GM12872 (cell line): ENCODE measurements at regions not wholly inside any gene's neighbourhood (a gene's known extent, or its start where the extent isn't known, plus 50 kb on each side); places are given as distances from the start of the nearest gene placed in this dataset.

ENCODE experiments used
- TF ChIP-seq, protein P1 (sequence below): IDR thresholded peaks from 3 replicates; pipeline ENCODE4 v1.5.1; 2011; ENCODE audit warnings: low read depth, mild to moderate bottlenecking, low read length, moderate library complexity; ENCODE audit not compliant: insufficient read depth

DNA sequence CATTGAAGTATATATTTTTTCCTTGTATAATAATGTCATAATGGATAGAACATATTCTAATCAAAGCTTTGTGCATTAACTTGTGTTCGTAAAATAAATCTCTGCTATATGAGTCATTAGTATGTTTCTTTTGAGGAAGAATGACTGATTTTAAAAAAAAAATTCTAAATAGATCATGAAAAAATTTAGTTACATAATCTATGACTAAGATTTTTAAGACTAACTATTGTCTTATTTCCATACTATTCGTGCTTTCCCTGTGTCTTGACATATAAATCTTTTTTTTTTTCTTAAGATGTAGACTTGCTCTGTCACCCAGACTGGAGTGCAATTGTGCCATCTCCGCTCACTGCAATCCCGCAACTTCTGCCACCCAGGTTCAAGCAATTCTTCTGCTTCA lies 226.1 kb downstream of the DSEL start:
- TF ChIP-seq, protein P1, sequence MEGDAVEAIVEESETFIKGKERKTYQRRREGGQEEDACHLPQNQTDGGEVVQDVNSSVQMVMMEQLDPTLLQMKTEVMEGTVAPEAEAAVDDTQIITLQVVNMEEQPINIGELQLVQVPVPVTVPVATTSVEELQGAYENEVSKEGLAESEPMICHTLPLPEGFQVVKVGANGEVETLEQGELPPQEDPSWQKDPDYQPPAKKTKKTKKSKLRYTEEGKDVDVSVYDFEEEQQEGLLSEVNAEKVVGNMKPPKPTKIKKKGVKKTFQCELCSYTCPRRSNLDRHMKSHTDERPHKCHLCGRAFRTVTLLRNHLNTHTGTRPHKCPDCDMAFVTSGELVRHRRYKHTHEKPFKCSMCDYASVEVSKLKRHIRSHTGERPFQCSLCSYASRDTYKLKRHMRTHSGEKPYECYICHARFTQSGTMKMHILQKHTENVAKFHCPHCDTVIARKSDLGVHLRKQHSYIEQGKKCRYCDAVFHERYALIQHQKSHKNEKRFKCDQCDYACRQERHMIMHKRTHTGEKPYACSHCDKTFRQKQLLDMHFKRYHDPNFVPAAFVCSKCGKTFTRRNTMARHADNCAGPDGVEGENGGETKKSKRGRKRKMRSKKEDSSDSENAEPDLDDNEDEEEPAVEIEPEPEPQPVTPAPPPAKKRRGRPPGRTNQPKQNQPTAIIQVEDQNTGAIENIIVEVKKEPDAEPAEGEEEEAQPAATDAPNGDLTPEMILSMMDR: no peak

DNA sequence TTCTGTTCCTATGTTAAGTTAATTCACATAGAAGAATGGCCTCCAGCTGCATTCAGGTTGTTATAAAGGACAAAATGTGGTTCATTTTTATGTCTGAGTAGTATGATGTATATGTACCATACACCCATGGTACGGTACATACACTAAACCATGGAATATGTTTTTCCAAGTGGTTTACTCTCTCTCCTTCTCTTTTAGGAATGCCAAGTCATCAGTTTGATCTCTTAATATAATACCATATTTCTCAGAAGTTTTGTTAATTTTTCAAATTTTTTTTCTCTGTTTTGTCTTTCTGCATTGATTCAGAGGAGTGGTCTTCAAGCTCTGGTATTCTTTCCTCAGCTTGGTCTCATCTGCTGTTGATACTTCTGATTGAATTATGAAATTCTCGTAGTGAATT lies 230.9 kb downstream of the DSEL start:
- TF ChIP-seq, protein P1: no peak

DNA sequence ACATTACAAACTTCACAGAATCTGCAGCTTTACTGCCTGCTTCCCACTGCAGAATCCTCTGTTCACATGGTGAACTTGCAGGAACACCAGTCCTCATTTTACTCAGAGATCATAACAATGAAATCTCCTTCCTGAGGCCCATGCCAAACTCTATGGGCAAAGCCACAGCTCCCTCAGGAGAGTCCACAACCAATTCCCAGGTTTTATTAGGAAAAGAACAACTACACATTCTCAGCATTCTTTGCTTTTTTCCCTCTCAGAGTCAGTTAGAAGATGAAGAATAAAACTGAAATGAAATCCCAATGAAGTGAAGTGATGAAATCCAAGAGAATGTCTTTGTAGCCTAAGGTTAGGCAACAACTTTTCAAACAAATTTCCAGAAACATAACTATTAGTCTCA lies 233.7 kb downstream of the DSEL start:
- TF ChIP-seq, protein P1: no peak

DNA sequence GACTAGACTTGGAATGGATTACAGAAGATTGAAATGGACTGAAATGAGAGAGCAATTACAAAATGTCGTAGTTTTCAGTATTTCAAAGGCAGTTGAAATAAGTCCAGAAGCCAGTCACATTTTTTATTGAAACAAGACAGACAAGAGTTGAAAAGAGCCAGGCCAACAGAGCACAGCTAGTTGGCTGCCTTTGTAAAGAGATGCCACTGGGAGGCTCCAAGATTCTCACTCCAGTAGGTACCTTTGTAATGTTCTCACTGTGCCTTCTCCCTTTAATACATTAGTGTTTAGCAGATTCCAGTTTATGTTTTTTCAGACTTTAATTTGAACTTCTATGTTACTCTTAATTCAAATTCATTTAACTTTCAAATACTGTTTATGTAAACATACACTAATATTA lies 234.8 kb downstream of the DSEL start:
- TF ChIP-seq, protein P1: no peak

DNA sequence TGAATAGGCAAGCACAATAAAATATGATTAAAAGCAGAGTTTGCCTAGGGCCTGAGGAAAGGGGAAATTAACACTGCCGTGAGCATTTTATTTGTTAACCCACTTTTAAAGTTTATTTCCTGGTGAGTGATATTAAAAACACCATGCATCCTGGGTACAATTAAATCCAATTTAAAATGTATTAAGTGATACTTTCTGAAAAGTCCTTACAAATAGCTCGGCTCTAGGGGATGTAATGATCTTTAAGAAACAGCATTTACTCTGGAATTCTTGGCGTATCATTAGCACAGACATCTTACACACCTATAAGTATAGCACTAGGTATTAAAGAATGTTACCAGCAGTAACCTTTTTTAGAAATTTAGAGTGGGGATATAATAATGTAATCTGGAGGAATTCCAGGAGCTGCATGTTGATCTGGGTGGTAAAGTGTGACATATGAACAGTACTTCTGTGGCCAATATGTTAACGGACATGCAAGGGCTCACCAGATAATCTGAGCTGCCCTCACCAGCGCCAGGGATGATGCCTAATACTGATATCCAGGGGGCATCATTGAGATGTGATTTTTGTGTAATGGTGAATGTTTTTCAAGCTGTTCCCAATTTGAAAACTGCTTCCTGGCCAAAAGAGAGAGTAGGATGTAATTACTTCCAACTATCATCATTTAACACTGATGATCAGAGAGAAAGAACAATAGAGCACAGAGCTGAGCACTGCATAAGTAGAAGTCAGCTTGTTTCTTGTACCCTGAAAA lies 235.9 kb downstream of the DSEL start:
- TF ChIP-seq, protein P1: no peak

DNA sequence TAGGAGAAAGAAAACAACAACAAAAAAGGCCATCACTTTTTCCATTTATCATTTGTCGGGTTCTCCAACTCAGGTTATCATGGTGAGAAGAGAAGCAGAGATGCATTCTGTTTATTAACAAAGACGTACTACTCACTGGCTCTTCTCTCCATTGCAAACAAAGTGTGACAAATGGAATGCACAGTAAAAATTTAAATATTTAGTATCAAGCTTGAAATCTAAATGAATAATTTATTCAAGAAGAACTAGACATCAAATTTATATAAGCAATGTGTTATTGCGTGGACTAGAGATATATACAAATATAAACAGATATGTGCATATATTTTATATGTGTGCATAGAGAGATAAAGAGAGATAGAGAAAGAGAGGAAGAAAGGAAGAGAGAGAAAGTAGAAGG lies 236.5 kb downstream of the DSEL start:
- TF ChIP-seq, protein P1: no peak

DNA sequence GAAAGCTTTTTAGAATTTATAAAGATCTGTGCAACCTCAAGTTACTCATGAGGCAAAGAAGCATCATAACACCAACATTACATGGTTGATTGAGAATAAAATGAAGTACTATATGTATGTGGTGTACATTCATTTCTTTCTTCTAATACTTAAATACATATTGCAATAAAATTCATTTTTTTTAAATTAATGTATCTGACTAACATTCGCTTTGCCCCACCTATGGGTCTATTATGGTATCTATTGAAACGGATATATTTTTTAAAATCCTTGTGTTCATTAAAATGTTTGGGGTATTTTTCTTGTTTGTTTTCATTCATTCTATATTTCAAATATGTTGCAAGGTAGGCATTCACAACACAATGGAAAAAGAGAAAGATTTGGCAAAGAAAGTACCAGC lies 237.5 kb downstream of the DSEL start:
- TF ChIP-seq, protein P1: no peak

DNA sequence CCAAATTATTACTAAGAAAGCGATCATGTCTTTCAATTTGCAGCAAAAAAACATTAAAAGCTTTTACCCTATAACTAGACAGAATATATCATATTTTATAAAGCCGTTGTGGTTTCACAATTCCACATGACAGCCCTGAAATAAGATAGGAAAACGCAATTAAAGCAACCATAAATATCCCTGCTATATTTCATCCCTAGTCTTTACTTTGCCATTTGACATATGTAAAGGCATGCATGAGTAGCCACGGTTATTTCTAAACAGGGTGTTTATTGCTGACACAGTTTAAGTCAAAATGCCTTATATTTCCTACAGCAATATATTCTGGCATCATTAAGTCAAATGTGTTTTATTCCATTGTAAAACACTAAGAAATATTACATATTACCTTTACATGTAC lies 239.9 kb downstream of the DSEL start:
- TF ChIP-seq, protein P1: no peak
